Esophagus muscularis mucosa (tissue), 4 donors: ENCODE measurements at regions not wholly inside any gene's neighbourhood (a gene's known extent, or its start where the extent isn't known, plus 50 kb on each side); places are given as distances from the start of the nearest gene placed in this dataset.

ENCODE experiments used
- DNase-seq: peaks from one replicate; pipeline ENCODE4 v3.0.0-alpha.2; 2017; ENCODE audit errors: extremely low spot score
- H3K27ac ChIP-seq, 4 donors: fragments of 200-600 bp; sonication (generic); replicated peaks in 1 of 4; 1 replicate in 3 of 4; 2 replicates in 1 of 4; pipeline ENCODE4 v1.5.1; 2016 to 2019; ENCODE audit warnings: mild to moderate bottlenecking in 1 of 4
- H3K27me3 ChIP-seq, 4 donors: fragments of 200-600 bp; sonication (generic); one replicate each; pipeline versions ENCODE4 v1.5.1 to v1.6.0; 2016 to 2019
- H3K36me3 ChIP-seq, 4 donors: fragments of 200-600 bp; sonication (generic); one replicate each; pipeline ENCODE4 v1.5.1; 2016 to 2019
- H3K4me1 ChIP-seq, 4 donors: fragments of 200-600 bp; sonication (generic); one replicate each; pipeline ENCODE4 v1.5.1; 2016 to 2019
- H3K4me3 ChIP-seq, 4 donors: fragments of 200-600 bp; sonication (generic); 1 replicate in 2 of 4; 2 replicates in 2 of 4; pipeline ENCODE4 v1.5.1; 2016 to 2019; ENCODE audit warnings: mild to moderate bottlenecking in 4 of 4, moderate library complexity in 1 of 4
- H3K9me3 ChIP-seq, 4 donors: fragments of 200-600 bp; sonication (generic); 1 replicate in 3 of 4; 2 replicates in 1 of 4; pipeline ENCODE4 v1.5.1; 2016 to 2019
- CTCF ChIP-seq, 3 experiments: fragments of 200-600 bp in 2 of 3; fragments of 450-650 bp in 1 of 3; sonication (generic) in 2 of 3; IDR thresholded peaks; one replicate each; pipeline ENCODE4 v1.5.1; 2017 to 2019; ENCODE audit warnings: antibody characterized with exemption in 3 of 3, mild to moderate bottlenecking in 2 of 3, moderate library complexity in 1 of 3
- EP300 ChIP-seq: sonication (generic); formaldehyde crosslinking; IDR thresholded peaks from one replicate; pipeline ENCODE4 v1.6.1; 2017; ENCODE audit warnings: antibody characterized with exemption
- POLR2A ChIP-seq: fragments of 450-650 bp; IDR thresholded peaks from one replicate; pipeline ENCODE4 v1.6.1; 2017; ENCODE audit warnings: antibody characterized with exemption, moderate library complexity, mild to moderate bottlenecking, low read depth
- POLR2AphosphoS5 ChIP-seq, 2 donors: sonication (generic); formaldehyde crosslinking; IDR thresholded peaks; one replicate each; pipeline ENCODE4 v1.6.1; 2017; ENCODE audit warnings: antibody characterized with exemption in 2 of 2
- WGBS: methylation state at CpG from one replicate; pipeline ENCODE4 v1.1.5; 2018; 5-methylcytosine and 5-hydroxymethylcytosine counted together
- intact Hi-C: fragments of 100-400 bp; cut with DNase I; formaldehyde crosslinking; loops from one replicate; pipeline ENCODE4 v1.15.1; 2023

- 65% methylated on average over 2 of the region's 2 CpGs for WGBS
- peaks cover 0 to 7% (median 3%) of the 10 kb centered on the region in 4 donors for H3K9me3 ChIP-seq
- H3K4me1 ChIP-seq = no peaks in the 10 kb centered on the region
- no peaks in the 10 kb centered on the region for H3K36me3 ChIP-seq
- DNase-seq = no peak
- TF ChIP-seq POLR2AphosphoS5 (IDR thresholded peaks at IDR 0.05) (no peak), POLR2A (no peak)
- H3K27me3 ChIP-seq = no peaks in the 10 kb centered on the region
- intact Hi-C loops = no loop called here
- H3K4me3 ChIP-seq = no peak overlapping the region
- no peak overlapping the region for H3K27ac ChIP-seq
These were observed 460.2 kb upstream of the IMPG1 start for GRCh38 chr6:76532647-76533046.

GRCh38 chr6:76518443-76518842 is 446.0 kb upstream of the IMPG1 start:
- intact Hi-C loops = no loop called here
- TF ChIP-seq EP300 (no peak), POLR2AphosphoS5 (IDR thresholded peaks at IDR 0.05) (no peak), POLR2A (no peak), CTCF (IDR thresholded peaks at IDR 0.05) (no peak)
- Histone ChIP-seq H3K27me3 (no peaks in the 10 kb centered on the region), H3K27ac (no peak overlapping the region), H3K4me1 (no peaks in the 10 kb centered on the region), H3K4me3 (no peak overlapping the region), H3K36me3 (no peaks in the 10 kb centered on the region), H3K9me3 (no peaks in the 10 kb centered on the region)
- DNase-seq = no peak

GRCh38 chr6:76516924-76517323 is 444.5 kb upstream of the IMPG1 start:
- Histone ChIP-seq H3K4me3 (no peak overlapping the region), H3K27ac (no peak overlapping the region), H3K9me3 (no peaks in the 10 kb centered on the region), H3K27me3 (no peaks in the 10 kb centered on the region), H3K4me1 (no peaks in the 10 kb centered on the region), H3K36me3 (no peaks in the 10 kb centered on the region)
- WGBS = 82% methylated on average over 4 of the region's 4 CpGs
- TF ChIP-seq POLR2A (no peak), POLR2AphosphoS5 (IDR thresholded peaks at IDR 0.05) (no peak), CTCF (IDR thresholded peaks at IDR 0.05) (no peak), EP300 (no peak)
- intact Hi-C loops = no loop called here
- no peak for DNase-seq

- H3K4me3 ChIP-seq = no peak overlapping the region
These were observed 438.0 kb upstream of the IMPG1 start for GRCh38 chr6:76510489-76510888.

DNA sequence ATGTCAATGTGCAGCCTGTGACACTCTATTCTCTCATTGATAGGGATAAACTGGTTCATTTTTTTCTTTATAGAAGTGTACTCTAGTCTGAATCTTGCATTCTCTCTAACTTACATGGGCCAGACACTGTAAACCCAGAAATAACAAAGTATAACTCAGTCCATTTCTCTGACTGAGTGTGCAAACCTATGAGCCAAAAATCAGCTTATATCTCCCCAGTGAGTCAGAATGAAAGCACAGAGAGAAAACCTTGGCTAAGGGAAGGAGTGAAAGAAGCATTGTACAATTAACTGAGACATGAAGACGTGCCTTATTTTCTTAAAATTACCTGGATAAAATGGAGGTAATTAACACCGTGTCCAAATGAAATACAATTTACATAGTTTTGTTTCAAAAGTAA is 436.9 kb upstream of the IMPG1 start:
- no peak overlapping the region for H3K4me3 ChIP-seq
- H3K27me3 ChIP-seq = no peaks in the 10 kb centered on the region
- TF ChIP-seq POLR2AphosphoS5 (IDR thresholded peaks at IDR 0.05) (no peak), POLR2A (no peak)
- H3K4me1 ChIP-seq = peaks cover 0 to 7% (median 0%) of the 10 kb centered on the region in 4 donors
- H3K9me3 ChIP-seq = no peaks in the 10 kb centered on the region
- H3K27ac ChIP-seq = no peak overlapping the region
- no peak for DNase-seq
- intact Hi-C loops = no loop called here
- no peaks in the 10 kb centered on the region for H3K36me3 ChIP-seq
- WGBS = 69% methylated on average over 2 of the region's 2 CpGs

More at GRCh38 chr6:76510489-76510888, 438.0 kb upstream of the IMPG1 start:
- peaks cover 0 to 7% (median 0%) of the 10 kb centered on the region in 4 donors for H3K4me1 ChIP-seq
- intact Hi-C loops = no loop called here
- no peak overlapping the region for H3K27ac ChIP-seq
- TF ChIP-seq CTCF (IDR thresholded peaks at IDR 0.05) (no peak), EP300 (no peak), POLR2A (no peak), POLR2AphosphoS5 (IDR thresholded peaks at IDR 0.05) (no peak)
- no peaks in the 10 kb centered on the region for H3K27me3 ChIP-seq
- H3K9me3 ChIP-seq = no peaks in the 10 kb centered on the region
- H3K36me3 ChIP-seq = no peaks in the 10 kb centered on the region
- DNase-seq = no peak

- H3K9me3 ChIP-seq = no peaks in the 10 kb centered on the region
- peaks cover 0 to 7% (median 0%) of the 10 kb centered on the region in 4 donors for H3K4me1 ChIP-seq
- H3K27me3 ChIP-seq = no peaks in the 10 kb centered on the region
- H3K27ac ChIP-seq = no peak overlapping the region
- intact Hi-C loops = no loop called here
- DNase-seq = no peak
- TF ChIP-seq POLR2A (no peak), POLR2AphosphoS5 (IDR thresholded peaks at IDR 0.05) (no peak), CTCF (IDR thresholded peaks at IDR 0.05) (no peak), EP300 (no peak)
- WGBS = 48% methylated on average over 1 of the region's 1 CpG
- H3K36me3 ChIP-seq = no peaks in the 10 kb centered on the region
- no peak overlapping the region for H3K4me3 ChIP-seq
These were observed 434.3 kb upstream of the IMPG1 start for GRCh38 chr6:76506808-76507207.
